ENCODE measurements at regions not wholly inside any gene's neighbourhood (a gene's known extent, or its start where the extent isn't known, plus 50 kb on each side); places are given as distances from the start of the nearest gene placed in this dataset.

- no peak for ATAC-seq (ENCODE audit: poor library complexity)
Measured at GRCh38 chr20:39479196-39479810, 517.2 kb downstream of the DHX35 start.

GRCh38 chr20:39474879-39475278, 512.7 kb downstream of the DHX35 start:
- Histone ChIP-seq H3K27ac (ENCODE audit: low read depth in 1 of 2, low read length in 2 of 2) (no peak overlapping the region), H3K9me3 (ENCODE audit: control insufficient read depth in 1 of 2, insufficient read depth in 1 of 2, low read length in 2 of 2) (no peaks in the 10 kb centered on the region), H3K27me3 (ENCODE audit: control insufficient read depth in 1 of 2, insufficient read depth in 2 of 2, low read length in 2 of 2) (peaks cover 0 to 2% of the 10 kb centered on the region in 2 experiments), H3K36me3 (ENCODE audit: insufficient read depth, low read length) (no peaks in the 10 kb centered on the region), H3K4me3 (ENCODE audit: low read length) (no peak overlapping the region), H3K4me1 (ENCODE audit: insufficient read depth, low read length) (no peaks in the 10 kb centered on the region)
- CTCF ChIA-PET: no interaction called here
- H3K4me3 Mint-ChIP-seq: no peak overlapping the region
- intact Hi-C loops (cut with DNase I, micrococcal nuclease): no loop called here
- H3K4me1 Mint-ChIP-seq (ENCODE audit: low read depth): no peaks in the 10 kb centered on the region
- H3K27me3 Mint-ChIP-seq: peaks cover 6% of the 10 kb centered on the region
- no peaks in the 10 kb centered on the region for H3K36me3 Mint-ChIP-seq (ENCODE audit: low read depth)
- ATAC-seq (ENCODE audit: poor library complexity): no peak
- H3K9me3 Mint-ChIP-seq: peaks cover 2% of the 10 kb centered on the region
- POLR2A ChIA-PET: no interaction called here
- DNase-seq: no peak
- H3K27ac Mint-ChIP-seq: no peak overlapping the region
- TF ChIP-seq CTCF (IDR thresholded peaks at IDR 0.05): no peak

More at GRCh38 chr20:39479196-39479810, 517.2 kb downstream of the DHX35 start:
- no peak overlapping the region for H3K4me3 ChIP-seq (ENCODE audit: low read length)
- H3K36me3 ChIP-seq (ENCODE audit: insufficient read depth, low read length): no peaks in the 10 kb centered on the region
- Mint-ChIP-seq H3K27me3 (peaks cover 6% of the 10 kb centered on the region), H3K4me1 (ENCODE audit: low read depth) (no peaks in the 10 kb centered on the region), H3K9me3 (peaks cover 2% of the 10 kb centered on the region), H3K36me3 (ENCODE audit: low read depth) (no peaks in the 10 kb centered on the region), H3K27ac (no peak overlapping the region), H3K4me3 (no peak overlapping the region)
- intact Hi-C loops (cut with DNase I, micrococcal nuclease): no loop called here
- no peaks in the 10 kb centered on the region for H3K4me1 ChIP-seq (ENCODE audit: insufficient read depth, low read length)
- TF ChIP-seq CTCF (IDR thresholded peaks at IDR 0.05): no peak
- no peaks in the 10 kb centered on the region for H3K9me3 ChIP-seq (ENCODE audit: control insufficient read depth in 1 of 2, insufficient read depth in 1 of 2, low read length in 2 of 2)
- no peak overlapping the region for H3K27ac ChIP-seq (ENCODE audit: low read depth in 1 of 2, low read length in 2 of 2)
- CTCF ChIA-PET: no interaction called here
- peaks cover 0 to 2% of the 10 kb centered on the region in 2 experiments for H3K27me3 ChIP-seq (ENCODE audit: control insufficient read depth in 1 of 2, insufficient read depth in 2 of 2, low read length in 2 of 2)
- no peak for DNase-seq
- POLR2A ChIA-PET: no interaction called here

- no peaks in the 10 kb centered on the region for H3K36me3 ChIP-seq (ENCODE audit: insufficient read depth, low read length)
- no peaks in the 10 kb centered on the region for H3K9me3 ChIP-seq (ENCODE audit: control insufficient read depth in 1 of 2, insufficient read depth in 1 of 2, low read length in 2 of 2)
- H3K27ac ChIP-seq (ENCODE audit: low read depth in 1 of 2, low read length in 2 of 2): no peak overlapping the region
- peaks cover 2% of the 10 kb centered on the region for H3K9me3 Mint-ChIP-seq
- no peak for TF ChIP-seq CTCF (IDR thresholded peaks at IDR 0.05)
- ChIA-PET POLR2A (no interaction called here), CTCF (no interaction called here)
- H3K36me3 Mint-ChIP-seq (ENCODE audit: low read depth): no peaks in the 10 kb centered on the region
- intact Hi-C loops (cut with DNase I, micrococcal nuclease): no loop called here
- H3K27me3 Mint-ChIP-seq: peaks cover 6% of the 10 kb centered on the region
- no peaks in the 10 kb centered on the region for H3K4me1 ChIP-seq (ENCODE audit: insufficient read depth, low read length)
- H3K4me3 ChIP-seq (ENCODE audit: low read length): no peak overlapping the region
- no peak overlapping the region for H3K27ac Mint-ChIP-seq
- DNase-seq (no peak), ATAC-seq (ENCODE audit: poor library complexity) (no peak)
- no peak overlapping the region for H3K4me3 Mint-ChIP-seq
- no peaks in the 10 kb centered on the region for H3K4me1 Mint-ChIP-seq (ENCODE audit: low read depth)
- H3K27me3 ChIP-seq (ENCODE audit: control insufficient read depth in 1 of 2, insufficient read depth in 2 of 2, low read length in 2 of 2): peaks cover 0 to 2% of the 10 kb centered on the region in 2 experiments
Measured at GRCh38 chr20:39473536-39473935, 511.4 kb downstream of the DHX35 start.
